Esophagus squamous epithelium (tissue), 4 donors: ENCODE measurements at regions not wholly inside any gene's neighbourhood (a gene's known extent, or its start where the extent isn't known, plus 50 kb on each side); places are given as distances from the start of the nearest gene placed in this dataset.

Source experiments
- POLR2A ChIP-seq, 4 donors: fragments of 450-650 bp; IDR thresholded peaks; one replicate each; pipeline ENCODE4 v1.6.1; 2017; ENCODE audit warnings: antibody characterized with exemption in 4 of 4, mild to moderate bottlenecking in 4 of 4, moderate library complexity in 3 of 4
- TF ChIP-seq, protein P1 (sequence below), 6 experiments: fragments of 450-650 bp in 4 of 6; fragments of 200-600 bp in 2 of 6; sonication (generic) in 2 of 6; IDR thresholded peaks; one replicate each; pipeline ENCODE4 v1.5.1; 2016 to 2019; ENCODE audit warnings: antibody characterized with exemption in 6 of 6, mild to moderate bottlenecking in 4 of 6, moderate library complexity in 4 of 6

DNA sequence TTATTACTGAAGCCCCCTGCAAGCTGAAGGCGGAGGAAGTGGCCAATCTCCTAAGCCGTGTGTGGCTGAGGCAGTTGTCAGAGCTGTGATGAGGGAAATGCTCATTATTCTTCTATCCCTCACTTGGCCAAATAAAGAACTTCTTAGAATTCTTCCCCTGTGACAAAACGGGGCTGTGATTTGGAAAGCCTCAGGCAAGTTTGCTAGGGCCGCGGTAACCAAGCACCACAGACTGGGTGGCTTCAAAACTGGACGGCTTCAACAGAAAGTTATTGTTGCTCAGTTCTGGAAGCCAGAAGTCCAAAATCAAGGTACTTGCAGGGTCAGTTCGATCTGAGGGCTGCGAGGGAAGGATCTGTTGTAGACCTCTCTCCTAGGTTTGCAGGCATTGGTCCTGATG is 72.3 kb upstream of the STEAP1B start:
- TF ChIP-seq POLR2A (IDR thresholded peaks at IDR 0.05) = no peak
- TF ChIP-seq, protein P1, sequence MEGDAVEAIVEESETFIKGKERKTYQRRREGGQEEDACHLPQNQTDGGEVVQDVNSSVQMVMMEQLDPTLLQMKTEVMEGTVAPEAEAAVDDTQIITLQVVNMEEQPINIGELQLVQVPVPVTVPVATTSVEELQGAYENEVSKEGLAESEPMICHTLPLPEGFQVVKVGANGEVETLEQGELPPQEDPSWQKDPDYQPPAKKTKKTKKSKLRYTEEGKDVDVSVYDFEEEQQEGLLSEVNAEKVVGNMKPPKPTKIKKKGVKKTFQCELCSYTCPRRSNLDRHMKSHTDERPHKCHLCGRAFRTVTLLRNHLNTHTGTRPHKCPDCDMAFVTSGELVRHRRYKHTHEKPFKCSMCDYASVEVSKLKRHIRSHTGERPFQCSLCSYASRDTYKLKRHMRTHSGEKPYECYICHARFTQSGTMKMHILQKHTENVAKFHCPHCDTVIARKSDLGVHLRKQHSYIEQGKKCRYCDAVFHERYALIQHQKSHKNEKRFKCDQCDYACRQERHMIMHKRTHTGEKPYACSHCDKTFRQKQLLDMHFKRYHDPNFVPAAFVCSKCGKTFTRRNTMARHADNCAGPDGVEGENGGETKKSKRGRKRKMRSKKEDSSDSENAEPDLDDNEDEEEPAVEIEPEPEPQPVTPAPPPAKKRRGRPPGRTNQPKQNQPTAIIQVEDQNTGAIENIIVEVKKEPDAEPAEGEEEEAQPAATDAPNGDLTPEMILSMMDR (IDR thresholded peaks at IDR 0.05) = no peak
